B cell (primary cell): ENCODE measurements at regions not wholly inside any gene's neighbourhood (a gene's known extent, or its start where the extent isn't known, plus 50 kb on each side); places are given as distances from the start of the nearest gene placed in this dataset.

Source experiments
- EZH2 ChIP-seq: IDR thresholded peaks from 2 replicates; pipeline ENCODE4 v1.6.1; 2012; ENCODE audit warnings: borderline replicate concordance, low read depth, mild to moderate bottlenecking, moderate library complexity, low read length; ENCODE audit not compliant: insufficient read depth, poor library complexity, severe bottlenecking
- TF ChIP-seq, protein P1 (sequence below): fragments of 200-600 bp; IDR thresholded peaks from one replicate; pipeline ENCODE4 v1.8.0; 2022; ENCODE audit warnings: antibody characterized with exemption, mild to moderate bottlenecking

DNA sequence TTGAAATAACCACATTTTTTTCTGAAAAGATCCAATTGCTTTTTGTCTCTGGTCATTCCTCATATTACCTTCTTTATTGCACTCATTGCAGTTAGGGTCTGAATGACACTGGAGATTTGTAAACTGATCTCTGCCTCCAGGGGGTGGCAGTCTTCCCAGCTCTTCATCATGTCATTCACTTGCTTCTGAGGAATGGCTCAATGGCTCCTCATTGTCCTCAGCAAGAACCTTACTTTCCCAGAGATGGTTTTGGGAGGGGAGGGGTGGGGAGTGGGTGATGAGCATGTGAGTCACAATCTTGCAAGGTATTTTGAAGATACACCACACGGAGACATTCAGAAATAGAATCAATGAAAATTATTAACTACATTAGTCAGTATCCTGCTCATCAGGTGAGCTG, 159.8 kb upstream of the GAS1 start:
- TF ChIP-seq, protein P1, sequence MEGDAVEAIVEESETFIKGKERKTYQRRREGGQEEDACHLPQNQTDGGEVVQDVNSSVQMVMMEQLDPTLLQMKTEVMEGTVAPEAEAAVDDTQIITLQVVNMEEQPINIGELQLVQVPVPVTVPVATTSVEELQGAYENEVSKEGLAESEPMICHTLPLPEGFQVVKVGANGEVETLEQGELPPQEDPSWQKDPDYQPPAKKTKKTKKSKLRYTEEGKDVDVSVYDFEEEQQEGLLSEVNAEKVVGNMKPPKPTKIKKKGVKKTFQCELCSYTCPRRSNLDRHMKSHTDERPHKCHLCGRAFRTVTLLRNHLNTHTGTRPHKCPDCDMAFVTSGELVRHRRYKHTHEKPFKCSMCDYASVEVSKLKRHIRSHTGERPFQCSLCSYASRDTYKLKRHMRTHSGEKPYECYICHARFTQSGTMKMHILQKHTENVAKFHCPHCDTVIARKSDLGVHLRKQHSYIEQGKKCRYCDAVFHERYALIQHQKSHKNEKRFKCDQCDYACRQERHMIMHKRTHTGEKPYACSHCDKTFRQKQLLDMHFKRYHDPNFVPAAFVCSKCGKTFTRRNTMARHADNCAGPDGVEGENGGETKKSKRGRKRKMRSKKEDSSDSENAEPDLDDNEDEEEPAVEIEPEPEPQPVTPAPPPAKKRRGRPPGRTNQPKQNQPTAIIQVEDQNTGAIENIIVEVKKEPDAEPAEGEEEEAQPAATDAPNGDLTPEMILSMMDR: no peak
- TF ChIP-seq EZH2: no peak
